Fibroblast of the aortic adventitia (primary cell): ENCODE measurements at regions not wholly inside any gene's neighbourhood (a gene's known extent, or its start where the extent isn't known, plus 50 kb on each side); places are given as distances from the start of the nearest gene placed in this dataset.

Experiments used
- DNase-seq: peaks from one replicate; pipeline ENCODE4 v3.0.0-alpha.2; 2010; ENCODE audit warnings: low read depth
- H3K4me3 ChIP-seq: 2 replicates; pipeline ENCODE4 v1.5.1; 2011; ENCODE audit warnings: low read depth, mild to moderate bottlenecking, control low read depth, low read length, moderate library complexity
- TF ChIP-seq, protein P1 (sequence below): IDR thresholded peaks from 2 replicates; pipeline ENCODE4 v1.5.1; 2011; ENCODE audit warnings: mild to moderate bottlenecking, low read length, control low read depth, inconsistent platforms; ENCODE audit not compliant: insufficient read depth

DNA sequence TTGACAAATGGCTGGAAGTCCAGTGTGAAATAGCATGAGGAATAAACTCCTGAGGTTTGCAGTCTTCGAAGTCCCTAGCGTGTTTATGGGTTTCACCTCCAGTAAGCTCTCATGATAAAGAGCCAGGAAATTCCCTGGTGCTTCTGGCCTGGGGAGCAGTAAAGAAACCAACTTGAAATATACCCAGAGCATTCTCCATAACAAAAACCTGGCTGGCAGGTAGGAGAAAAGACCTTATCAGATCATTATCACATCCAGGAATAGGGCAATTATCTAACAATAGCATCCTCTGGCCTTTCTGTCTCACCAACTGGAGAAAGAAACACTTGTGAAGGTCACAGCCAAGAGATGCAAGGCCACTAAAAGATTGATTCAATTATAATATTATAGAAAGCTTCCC, 513.6 kb upstream of the LRRTM4 start:
- H3K4me3 ChIP-seq: no peak overlapping the region
- TF ChIP-seq, protein P1, sequence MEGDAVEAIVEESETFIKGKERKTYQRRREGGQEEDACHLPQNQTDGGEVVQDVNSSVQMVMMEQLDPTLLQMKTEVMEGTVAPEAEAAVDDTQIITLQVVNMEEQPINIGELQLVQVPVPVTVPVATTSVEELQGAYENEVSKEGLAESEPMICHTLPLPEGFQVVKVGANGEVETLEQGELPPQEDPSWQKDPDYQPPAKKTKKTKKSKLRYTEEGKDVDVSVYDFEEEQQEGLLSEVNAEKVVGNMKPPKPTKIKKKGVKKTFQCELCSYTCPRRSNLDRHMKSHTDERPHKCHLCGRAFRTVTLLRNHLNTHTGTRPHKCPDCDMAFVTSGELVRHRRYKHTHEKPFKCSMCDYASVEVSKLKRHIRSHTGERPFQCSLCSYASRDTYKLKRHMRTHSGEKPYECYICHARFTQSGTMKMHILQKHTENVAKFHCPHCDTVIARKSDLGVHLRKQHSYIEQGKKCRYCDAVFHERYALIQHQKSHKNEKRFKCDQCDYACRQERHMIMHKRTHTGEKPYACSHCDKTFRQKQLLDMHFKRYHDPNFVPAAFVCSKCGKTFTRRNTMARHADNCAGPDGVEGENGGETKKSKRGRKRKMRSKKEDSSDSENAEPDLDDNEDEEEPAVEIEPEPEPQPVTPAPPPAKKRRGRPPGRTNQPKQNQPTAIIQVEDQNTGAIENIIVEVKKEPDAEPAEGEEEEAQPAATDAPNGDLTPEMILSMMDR: no peak
- DNase-seq: no peak

- DNase-seq: no peak
- no peak overlapping the region for H3K4me3 ChIP-seq
- TF ChIP-seq, protein P1: no peak
These were observed 529.3 kb upstream of the LRRTM4 start for GRCh38 chr2:78051480-78051879.

- TF ChIP-seq, protein P1: no peak
- no peak overlapping the region for H3K4me3 ChIP-seq
- DNase-seq: no peak
These were observed 534.8 kb upstream of the LRRTM4 start for GRCh38 chr2:78056976-78057375.

GRCh38 chr2:78061301-78061700, 539.1 kb upstream of the LRRTM4 start:
- DNase-seq: no peak
- TF ChIP-seq, protein P1: no peak

GRCh38 chr2:78061732-78062131, 539.6 kb upstream of the LRRTM4 start:
- H3K4me3 ChIP-seq: no peak overlapping the region
- TF ChIP-seq, protein P1: no peak
- no peak for DNase-seq

More at GRCh38 chr2:78061301-78061700, 539.1 kb upstream of the LRRTM4 start:
- no peak overlapping the region for H3K4me3 ChIP-seq

DNA sequence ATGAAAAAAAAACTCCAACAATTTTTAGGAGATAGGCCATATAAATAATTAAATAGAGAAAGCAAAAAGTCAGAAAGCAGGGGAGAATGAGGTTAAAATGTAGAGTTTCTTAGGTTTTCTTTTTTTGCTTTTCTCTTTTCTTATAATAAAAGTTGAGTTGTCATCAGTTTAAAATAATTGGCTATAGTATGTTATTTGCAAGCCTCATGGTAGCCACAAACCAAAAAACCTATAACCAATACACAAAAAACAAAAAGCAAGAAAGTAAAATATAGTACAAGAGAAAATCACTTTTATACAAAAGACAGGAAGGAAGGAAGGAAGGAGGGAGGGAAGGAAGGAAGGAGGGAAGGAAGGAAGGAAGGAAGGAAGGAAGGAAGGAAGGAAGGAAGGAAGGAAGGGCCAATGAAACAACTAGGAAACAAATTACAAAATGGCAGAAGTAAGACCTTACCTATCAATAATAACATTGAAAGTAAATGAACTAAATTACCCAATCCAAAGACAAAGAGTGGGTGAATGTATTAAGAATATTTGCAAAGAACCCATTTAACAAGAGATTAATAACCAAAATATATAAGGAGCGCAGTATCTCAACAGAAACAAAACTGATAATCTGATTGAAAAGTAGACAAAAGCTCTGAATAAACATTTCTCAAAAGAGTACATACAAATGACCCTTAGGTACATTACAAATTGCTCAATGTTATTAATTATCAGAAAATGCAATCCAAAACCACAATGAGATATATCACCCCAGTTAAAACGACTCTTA, 541.3 kb upstream of the LRRTM4 start:
- DNase-seq: no peak
- no peak overlapping the region for H3K4me3 ChIP-seq
- TF ChIP-seq, protein P1: no peak

- DNase-seq: no peak
- H3K4me3 ChIP-seq: no peak overlapping the region
- TF ChIP-seq, protein P1: no peak
These were observed 543.2 kb upstream of the LRRTM4 start for GRCh38 chr2:78065366-78065765.
